Left lung (tissue), 4 donors: ENCODE measurements at regions not wholly inside any gene's neighbourhood (a gene's known extent, or its start where the extent isn't known, plus 50 kb on each side); places are given as distances from the start of the nearest gene placed in this dataset.
A peak's percentile ranks its signal among the peaks of the same experiment; 100 is the strongest.

Experiments used
- ATAC-seq: fragments of 200-7000 bp; cut with Tn5 transposase; one replicate; pipeline ENCODE4 v1.9.1; 2020; ENCODE audit warnings: moderate library complexity
- DNase-seq, 4 donors: peaks; one replicate each; pipeline ENCODE4 v3.0.0-alpha.2; 2013 to 2020
- H3K27ac ChIP-seq, 2 donors: fragments of 200-600 bp; sonication (generic) in 1 of 2; one replicate each; pipeline versions ENCODE4 v1.5.0 to v1.8.0; 2020 to 2021
- H3K27me3 ChIP-seq, 2 donors: fragments of 200-600 bp; sonication (generic) in 1 of 2; one replicate each; pipeline versions ENCODE4 v1.5.0 to v1.8.0; 2020 to 2021
- H3K36me3 ChIP-seq, 2 donors: fragments of 200-600 bp; sonication (generic) in 1 of 2; one replicate each; pipeline versions ENCODE4 v1.5.0 to v1.8.0; 2020 to 2021
- H3K4me1 ChIP-seq, 2 donors: fragments of 200-600 bp; one replicate each; pipeline ENCODE4 v1.8.0; 2021
- H3K4me3 ChIP-seq, 2 donors: fragments of 200-600 bp; sonication (generic) in 1 of 2; one replicate each; pipeline versions ENCODE4 v1.5.0 to v1.8.0; 2020 to 2021; ENCODE audit warnings: mild to moderate bottlenecking in 1 of 2
- H3K9me3 ChIP-seq, 2 donors: fragments of 200-600 bp; sonication (generic) in 1 of 2; one replicate each; pipeline versions ENCODE4 v1.5.0 to v1.8.0; 2020 to 2021
- intact Hi-C, 2 donors: fragments of 100-400 bp; cut with DNase I; formaldehyde crosslinking; loops; one replicate each; pipeline versions ENCODE4 v1.11.2 to v1.14.2; 2022
- TF ChIP-seq, protein P1 (sequence below), 2 donors: fragments of 200-600 bp; sonication (generic) in 1 of 2; IDR thresholded peaks; one replicate each; pipeline versions ENCODE4 v1.5.0 to v1.8.0; 2021; ENCODE audit warnings: antibody characterized with exemption in 2 of 2
- donor health status: DM: no; HTN: yes; CAD: no.
- donor health status: DM: no; HTN: no; CAD: no.

DNA sequence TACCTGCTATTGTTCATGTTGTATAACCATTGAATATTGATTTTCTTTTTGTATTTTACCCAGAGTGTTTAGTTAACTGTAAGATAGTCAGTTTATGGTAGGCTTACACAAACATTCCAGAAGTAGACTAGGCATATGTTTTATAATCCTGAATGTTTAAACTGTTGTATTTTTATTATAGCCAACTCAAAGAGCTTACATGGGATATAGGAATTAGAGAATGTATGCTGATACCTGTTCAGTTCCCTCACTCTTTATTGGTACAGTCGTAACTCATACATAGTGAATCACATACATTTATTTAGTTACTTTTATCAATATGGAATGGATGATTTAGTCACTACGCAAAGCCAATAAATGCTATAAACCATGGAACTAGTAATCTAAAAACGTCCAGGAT lies 657.9 kb downstream of the SLITRK5 start:
- H3K4me3 ChIP-seq, result no peak overlapping the region
- no peaks in the 10 kb centered on the region for H3K27me3 ChIP-seq
- H3K36me3 ChIP-seq, result no peaks in the 10 kb centered on the region
- ATAC-seq (no peak), DNase-seq (no peak)
- intact Hi-C loops, result no loop called here
- TF ChIP-seq, protein P1, sequence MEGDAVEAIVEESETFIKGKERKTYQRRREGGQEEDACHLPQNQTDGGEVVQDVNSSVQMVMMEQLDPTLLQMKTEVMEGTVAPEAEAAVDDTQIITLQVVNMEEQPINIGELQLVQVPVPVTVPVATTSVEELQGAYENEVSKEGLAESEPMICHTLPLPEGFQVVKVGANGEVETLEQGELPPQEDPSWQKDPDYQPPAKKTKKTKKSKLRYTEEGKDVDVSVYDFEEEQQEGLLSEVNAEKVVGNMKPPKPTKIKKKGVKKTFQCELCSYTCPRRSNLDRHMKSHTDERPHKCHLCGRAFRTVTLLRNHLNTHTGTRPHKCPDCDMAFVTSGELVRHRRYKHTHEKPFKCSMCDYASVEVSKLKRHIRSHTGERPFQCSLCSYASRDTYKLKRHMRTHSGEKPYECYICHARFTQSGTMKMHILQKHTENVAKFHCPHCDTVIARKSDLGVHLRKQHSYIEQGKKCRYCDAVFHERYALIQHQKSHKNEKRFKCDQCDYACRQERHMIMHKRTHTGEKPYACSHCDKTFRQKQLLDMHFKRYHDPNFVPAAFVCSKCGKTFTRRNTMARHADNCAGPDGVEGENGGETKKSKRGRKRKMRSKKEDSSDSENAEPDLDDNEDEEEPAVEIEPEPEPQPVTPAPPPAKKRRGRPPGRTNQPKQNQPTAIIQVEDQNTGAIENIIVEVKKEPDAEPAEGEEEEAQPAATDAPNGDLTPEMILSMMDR (IDR thresholded peaks at IDR 0.05), result no peak
- H3K9me3 ChIP-seq, result peaks cover 0 to 4% of the 10 kb centered on the region in 2 donors
- H3K27ac ChIP-seq, result no peak overlapping the region
- no peaks in the 10 kb centered on the region for H3K4me1 ChIP-seq

DNA sequence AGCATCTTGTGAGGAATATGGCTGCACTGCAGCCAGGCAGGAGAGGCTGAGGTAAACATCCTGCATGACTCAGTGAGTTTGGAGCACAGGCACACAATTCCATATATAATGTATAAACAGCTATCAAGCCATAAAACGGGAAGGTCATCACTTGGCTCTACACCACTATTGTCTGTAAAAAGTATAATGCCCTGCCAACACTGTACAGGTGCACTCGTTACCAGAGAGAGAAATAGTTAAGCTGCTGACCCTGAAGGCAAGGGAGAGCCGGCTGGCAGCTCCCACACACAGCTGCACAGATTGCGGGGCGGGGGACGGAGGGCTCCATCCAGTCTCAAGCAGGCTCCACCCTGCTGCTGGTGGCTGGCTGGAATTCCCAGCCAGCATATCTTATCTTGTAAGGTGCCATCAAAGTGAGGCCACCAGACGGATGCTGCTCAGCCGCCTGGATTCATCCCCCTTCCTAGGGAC lies 668.1 kb downstream of the SLITRK5 start:
- Histone ChIP-seq H3K4me3 (no peak overlapping the region), H3K27ac (no peak overlapping the region), H3K9me3 (peaks cover 0 to 9% of the 10 kb centered on the region in 2 donors), H3K36me3 (no peaks in the 10 kb centered on the region), H3K27me3 (no peaks in the 10 kb centered on the region), H3K4me1 (no peaks in the 10 kb centered on the region)
- no peak for ATAC-seq
- TF ChIP-seq, protein P1 (IDR thresholded peaks at IDR 0.05), result no peak
- intact Hi-C loops, result no loop called here
- peak in 2 of 4 donors; percentile 0 to 38 for DNase-seq

DNA sequence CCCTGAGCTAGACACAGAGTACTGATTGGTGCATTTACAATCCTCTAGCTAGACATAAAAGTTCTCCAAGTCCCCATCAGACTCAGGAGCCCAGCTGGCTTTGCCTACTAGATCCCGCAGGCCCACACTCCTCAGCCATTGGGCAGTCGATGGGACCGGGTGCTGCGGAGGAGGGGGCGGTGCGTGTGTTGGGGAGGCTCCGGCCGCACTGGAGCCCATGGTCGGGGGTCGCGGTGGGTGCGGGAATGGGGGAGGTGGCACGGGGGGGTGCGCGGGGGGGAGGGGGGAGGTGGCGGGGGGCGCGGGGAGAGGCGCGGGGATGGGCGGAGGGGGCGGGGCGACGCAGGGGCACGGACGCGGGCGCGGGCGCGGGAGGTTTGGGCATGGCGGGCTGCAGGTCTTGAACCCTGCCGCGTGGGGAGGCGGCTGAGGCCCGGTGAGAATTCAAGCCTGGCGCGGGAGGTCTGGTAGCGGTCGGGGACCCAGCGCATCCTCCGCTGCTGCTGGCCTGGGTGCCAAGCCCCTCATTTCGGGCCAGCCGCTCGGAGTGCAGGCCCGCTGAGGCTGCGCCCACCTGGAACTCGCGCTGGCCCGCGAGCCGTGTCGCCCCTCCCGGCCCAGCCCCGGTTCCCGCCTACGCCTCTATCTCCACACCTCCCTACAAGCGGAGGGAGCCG lies 674.1 kb downstream of the SLITRK5 start:
- no peaks in the 10 kb centered on the region for H3K4me1 ChIP-seq
- H3K27me3 ChIP-seq, result no peaks in the 10 kb centered on the region
- no peak for ATAC-seq
- no peak overlapping the region for H3K27ac ChIP-seq
- H3K9me3 ChIP-seq, result peaks cover 0 to 24% of the 10 kb centered on the region in 2 donors
- TF ChIP-seq, protein P1 (IDR thresholded peaks at IDR 0.05), result no peak
- no peak overlapping the region for H3K4me3 ChIP-seq
- peak in 1 of 4 donors; percentile 60 for DNase-seq
- intact Hi-C loops, result no loop called here
- no peaks in the 10 kb centered on the region for H3K36me3 ChIP-seq

DNA sequence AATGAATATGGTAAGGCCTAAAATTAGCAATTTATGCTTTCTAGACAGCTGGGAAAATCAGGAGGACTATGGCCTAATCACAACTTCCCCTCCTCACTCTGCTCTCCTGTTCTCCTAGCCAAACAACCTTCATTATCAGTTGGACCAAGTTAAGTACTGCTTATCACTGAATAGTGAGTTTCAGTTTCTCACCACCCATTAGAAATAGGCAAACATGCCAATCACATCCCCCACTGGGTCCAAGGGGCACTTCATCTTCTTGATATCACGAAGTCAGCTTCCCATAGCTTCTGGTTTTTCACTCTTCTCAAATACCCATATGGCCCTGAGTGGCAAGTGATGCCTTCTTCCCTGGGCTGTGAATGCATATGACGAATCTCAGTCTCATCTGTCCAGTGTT lies 689.6 kb downstream of the SLITRK5 start:
- intact Hi-C loops, result no loop called here
- Histone ChIP-seq H3K36me3 (no peaks in the 10 kb centered on the region), H3K9me3 (peaks cover 0 to under 1% of the 10 kb centered on the region in 2 donors), H3K27ac (no peak overlapping the region), H3K4me1 (no peaks in the 10 kb centered on the region), H3K4me3 (no peak overlapping the region), H3K27me3 (no peaks in the 10 kb centered on the region)
- TF ChIP-seq, protein P1 (IDR thresholded peaks at IDR 0.05), result no peak
- DNase-seq, result no peak
- ATAC-seq, result no peak

DNA sequence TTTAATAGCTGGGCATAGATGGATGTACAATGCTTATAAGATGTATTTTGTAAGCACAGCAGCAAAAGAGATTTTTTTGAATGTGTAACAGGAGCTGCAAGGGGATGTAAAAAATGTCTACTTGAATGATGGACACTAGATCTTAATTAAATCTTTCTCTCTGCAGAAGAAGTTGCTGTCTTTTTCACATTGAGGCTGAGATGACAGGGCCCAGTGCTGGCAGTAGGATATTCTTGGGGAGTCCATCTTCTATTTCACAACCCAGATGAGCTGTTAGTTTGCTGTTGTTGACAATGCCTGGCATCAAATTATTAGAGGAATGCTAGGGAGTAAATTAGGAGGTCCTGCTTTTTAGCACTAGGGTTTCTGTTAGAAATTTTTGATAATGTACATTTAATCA lies 698.7 kb downstream of the SLITRK5 start:
- H3K4me3 ChIP-seq, result no peak overlapping the region
- intact Hi-C loops, result no loop called here
- DNase-seq, result peak in 2 of 4 donors; percentile 8 to 18
- H3K9me3 ChIP-seq, result peaks cover 0 to 11% of the 10 kb centered on the region in 2 donors
- no peaks in the 10 kb centered on the region for H3K36me3 ChIP-seq
- TF ChIP-seq, protein P1 (IDR thresholded peaks at IDR 0.05), result no peak
- H3K27me3 ChIP-seq, result no peaks in the 10 kb centered on the region
- no peaks in the 10 kb centered on the region for H3K4me1 ChIP-seq
- ATAC-seq, result no peak
- H3K27ac ChIP-seq, result no peak overlapping the region
